OCI-LY3 (cell line): ENCODE measurements at regions not wholly inside any gene's neighbourhood (a gene's known extent, or its start where the extent isn't known, plus 50 kb on each side); places are given as distances from the start of the nearest gene placed in this dataset.

Experiments
- H2AFZ ChIP-seq: fragments of 200-600, 300-600 bp; shearing (Covaris generic); 2 replicates; pipeline ENCODE4 v1.6.0; 2014; ENCODE audit warnings: antibody characterized with exemption, low read depth, low read length
- H3K27ac ChIP-seq: fragments of 200-600, 300-600 bp; sonication (generic); 2 replicates; pipeline ENCODE4 v1.5.1; 2014; ENCODE audit warnings: mild to moderate bottlenecking, low read length, moderate library complexity, mixed read lengths
- H3K27me3 ChIP-seq: fragments of 200-600, 300-600 bp; sonication (generic); 2 replicates; pipeline ENCODE4 v1.6.1; 2014; ENCODE audit warnings: low read depth, low read length, mixed read lengths
- H3K36me3 ChIP-seq: fragments of 200-600, 300-600 bp; sonication (generic); replicated peaks from 2 replicates; pipeline ENCODE3; 2014; ENCODE audit warnings: low read depth, low read length, mixed read lengths
- H3K4me1 ChIP-seq: fragments of 300-600, 200-600 bp; sonication (generic); 2 replicates; pipeline ENCODE4 v1.6.1; 2014; ENCODE audit warnings: low read length, mixed read lengths
- H3K4me2 ChIP-seq: fragments of 200-600, 300-600 bp; sonication (generic); 2 replicates; pipeline ENCODE4 v1.6.1; 2014; ENCODE audit warnings: low read length, mixed read lengths
- H3K4me3 ChIP-seq: fragments of 300-600, 200-600 bp; sonication (generic); 2 replicates; pipeline ENCODE4 v1.5.1; 2014; ENCODE audit warnings: antibody characterized with exemption, mild to moderate bottlenecking, low read length, moderate library complexity
- H3K79me2 ChIP-seq: fragments of 300-600, 200-600 bp; shearing (Covaris generic); 2 replicates; pipeline ENCODE4 v1.6.1; 2014; ENCODE audit warnings: mild to moderate bottlenecking, low read length, mixed read lengths
- H3K9ac ChIP-seq: fragments of 300-600, 200-600 bp; shearing (Covaris generic); 2 replicates; pipeline ENCODE4 v1.6.0; 2014; ENCODE audit warnings: mild to moderate bottlenecking, low read length, moderate library complexity
- H3K9me3 ChIP-seq: fragments of 200-600, 300-600 bp; shearing (Covaris generic); 2 replicates; pipeline ENCODE4 v1.6.1; 2014; ENCODE audit warnings: low read length, mixed read lengths; ENCODE audit not compliant: insufficient read depth
- H4K20me1 ChIP-seq: fragments of 200-600, 300-600 bp; sonication (generic); 2 replicates; pipeline ENCODE4 v1.6.1; 2016; ENCODE audit warnings: low read length, mixed read lengths; ENCODE audit not compliant: insufficient read depth
- CTCF ChIP-seq: fragments of 200-600, 300-600 bp; sonication (generic); IDR thresholded peaks from 2 replicates; pipeline ENCODE4 v1.5.1; 2014; ENCODE audit warnings: antibody characterized with exemption, low read length, low read depth
- EZH2phosphoT487 ChIP-seq: fragments of 200-600 bp; shearing (Covaris generic); IDR thresholded peaks from 2 replicates; pipeline ENCODE4 v1.6.1; 2018; ENCODE audit warnings: antibody characterized with exemption, mixed run types, low read depth

- H3K4me1 ChIP-seq: no peaks in the 10 kb centered on the region
- no peak overlapping the region for H3K4me3 ChIP-seq
- no peak overlapping the region for H3K4me2 ChIP-seq
- H3K79me2 ChIP-seq: no peaks in the 10 kb centered on the region
- no peak overlapping the region for H3K9ac ChIP-seq
- no peak overlapping the region for H3K27ac ChIP-seq
- H3K36me3 ChIP-seq: no peaks in the 10 kb centered on the region
- TF ChIP-seq CTCF (no peak), EZH2phosphoT487 (no peak)
- no peaks in the 10 kb centered on the region for H3K9me3 ChIP-seq
- no peaks in the 10 kb centered on the region for H3K27me3 ChIP-seq
- H2AFZ ChIP-seq: no peak overlapping the region
- H4K20me1 ChIP-seq: no peaks in the 10 kb centered on the region
Observed at GRCh38 chr5:25027526-25027925, 382.7 kb upstream of the CDH10 start.

GRCh38 chr5:25027061-25027460, 382.3 kb upstream of the CDH10 start:
- Histone ChIP-seq H3K9ac (no peak overlapping the region), H3K4me3 (no peak overlapping the region), H2AFZ (no peak overlapping the region), H4K20me1 (no peaks in the 10 kb centered on the region), H3K9me3 (no peaks in the 10 kb centered on the region), H3K79me2 (no peaks in the 10 kb centered on the region), H3K4me1 (no peaks in the 10 kb centered on the region), H3K27me3 (no peaks in the 10 kb centered on the region), H3K36me3 (no peaks in the 10 kb centered on the region), H3K4me2 (no peak overlapping the region), H3K27ac (no peak overlapping the region)
- TF ChIP-seq EZH2phosphoT487 (no peak), CTCF (no peak)

- H3K9ac ChIP-seq: no peak overlapping the region
- TF ChIP-seq EZH2phosphoT487: no peak
- no peak for TF ChIP-seq CTCF
- H3K9me3 ChIP-seq: no peaks in the 10 kb centered on the region
- no peak overlapping the region for H3K27ac ChIP-seq
- no peaks in the 10 kb centered on the region for H3K27me3 ChIP-seq
- H3K4me3 ChIP-seq: no peak overlapping the region
- no peaks in the 10 kb centered on the region for H4K20me1 ChIP-seq
- H3K36me3 ChIP-seq: no peaks in the 10 kb centered on the region
- no peaks in the 10 kb centered on the region for H3K4me1 ChIP-seq
- no peak overlapping the region for H3K4me2 ChIP-seq
- H2AFZ ChIP-seq: no peak overlapping the region
- no peaks in the 10 kb centered on the region for H3K79me2 ChIP-seq
Observed at GRCh38 chr5:25025831-25026230, 381.1 kb upstream of the CDH10 start.

- no peaks in the 10 kb centered on the region for H4K20me1 ChIP-seq
- TF ChIP-seq EZH2phosphoT487 (no peak), CTCF (no peak)
- H3K4me3 ChIP-seq: no peak overlapping the region
- no peaks in the 10 kb centered on the region for H3K9me3 ChIP-seq
- H3K9ac ChIP-seq: no peak overlapping the region
- no peak overlapping the region for H3K27ac ChIP-seq
- H3K27me3 ChIP-seq: no peaks in the 10 kb centered on the region
- H3K79me2 ChIP-seq: no peaks in the 10 kb centered on the region
- H2AFZ ChIP-seq: no peak overlapping the region
- H3K4me2 ChIP-seq: no peak overlapping the region
- no peaks in the 10 kb centered on the region for H3K4me1 ChIP-seq
- no peaks in the 10 kb centered on the region for H3K36me3 ChIP-seq
Observed at GRCh38 chr5:25020454-25020853, 375.7 kb upstream of the CDH10 start.
